ENCODE measurements at regions not wholly inside any gene's neighbourhood (a gene's known extent, or its start where the extent isn't known, plus 50 kb on each side); places are given as distances from the start of the nearest gene placed in this dataset.

DNA sequence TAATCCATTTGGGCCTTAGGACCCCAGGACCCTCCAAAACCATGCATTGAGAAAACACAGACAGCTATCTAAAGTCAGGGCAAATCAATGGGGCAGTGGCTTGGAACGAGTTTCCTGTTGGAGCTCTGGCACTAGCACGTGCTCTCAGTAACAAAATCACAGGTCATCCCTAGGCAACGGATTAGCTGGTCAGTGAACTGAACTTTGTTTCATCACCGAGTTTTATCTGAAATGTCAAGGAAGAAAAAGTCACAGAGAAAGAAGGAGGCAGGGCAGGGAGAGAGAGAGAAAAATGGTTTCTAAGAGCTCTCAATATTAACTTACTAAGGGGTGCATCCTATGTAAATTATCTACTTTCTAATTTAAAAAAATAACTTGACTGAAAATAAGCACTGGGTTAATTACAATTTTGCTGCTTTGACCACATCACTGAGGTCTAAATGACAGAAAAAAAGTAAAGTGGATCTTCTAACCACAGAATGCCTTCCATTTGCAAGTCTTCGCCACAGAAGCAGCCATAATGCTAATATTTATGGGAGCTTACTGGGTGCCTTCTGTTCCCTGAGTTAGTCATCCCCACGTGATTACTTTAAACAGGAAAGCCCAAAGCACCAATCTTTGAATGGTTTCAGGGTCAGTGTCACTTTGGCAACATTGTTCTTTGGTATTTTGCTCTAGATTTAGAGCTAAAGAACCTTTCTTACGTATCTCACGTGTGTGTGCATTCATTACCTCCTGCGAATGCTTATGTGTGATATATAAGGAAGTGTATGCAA lies 503.9 kb downstream of the RASEF start:
- DNase-seq: no peak

DNA sequence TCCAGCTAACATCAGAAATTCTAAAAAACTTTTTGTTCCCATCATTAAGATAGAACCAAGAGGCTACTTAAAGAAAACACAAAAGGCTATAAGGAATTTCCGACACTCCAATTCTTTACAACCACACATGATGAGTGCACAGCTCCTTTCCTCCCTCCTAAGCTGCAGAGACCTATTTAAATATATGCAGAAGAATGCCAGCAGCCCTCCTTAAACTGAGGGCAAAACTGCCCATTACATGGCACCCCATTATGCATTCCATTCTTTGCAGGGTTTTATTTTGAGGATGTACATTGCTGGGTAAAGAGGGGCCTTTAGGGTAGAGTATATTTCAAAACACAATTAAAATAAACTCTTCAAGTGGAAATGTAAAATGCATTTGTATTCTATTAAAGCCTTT lies 502.9 kb downstream of the RASEF start:
- no peak for DNase-seq

DNA sequence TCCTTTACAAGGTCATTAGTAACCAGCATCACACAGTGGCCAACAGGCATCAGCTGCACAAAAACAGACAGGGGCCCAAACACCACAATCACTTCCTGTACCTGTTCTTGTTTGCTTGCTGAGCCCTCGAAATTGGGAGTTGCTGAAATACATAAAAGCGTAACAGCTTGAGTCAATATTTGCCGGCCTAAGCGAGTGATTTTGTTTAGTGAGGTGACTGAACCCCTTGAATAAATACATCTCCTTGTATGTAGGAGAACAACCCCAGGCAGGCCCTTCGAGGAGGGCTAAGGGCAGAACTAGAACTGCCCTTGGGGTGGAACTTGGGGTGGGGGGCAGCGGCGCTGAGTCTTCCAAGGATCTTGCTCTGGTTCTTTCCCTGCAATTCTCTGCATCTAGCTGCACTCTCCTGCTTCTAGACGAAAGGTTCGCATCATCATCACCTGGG lies 502.5 kb downstream of the RASEF start:
- DNase-seq: peak; percentile 42

DNA sequence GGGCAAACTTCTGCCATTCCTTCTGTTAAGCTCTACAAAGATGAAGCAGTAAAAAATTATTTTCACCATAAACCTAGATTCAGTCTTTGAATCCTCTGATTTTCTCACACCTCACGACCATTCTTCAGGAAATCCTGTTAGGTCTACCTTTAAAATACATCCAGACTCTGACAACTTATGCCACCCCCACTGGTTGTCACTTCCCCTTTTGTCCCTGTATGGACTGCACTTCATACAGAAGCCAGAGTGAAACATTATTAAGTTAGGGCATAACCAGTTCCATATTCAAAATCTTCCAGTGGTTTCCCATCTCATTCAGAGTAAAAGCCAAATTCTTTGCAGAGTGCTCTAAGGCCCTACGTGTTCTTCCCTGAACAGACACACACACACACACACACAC lies 499.8 kb downstream of the RASEF start:
- DNase-seq: no peak

DNA sequence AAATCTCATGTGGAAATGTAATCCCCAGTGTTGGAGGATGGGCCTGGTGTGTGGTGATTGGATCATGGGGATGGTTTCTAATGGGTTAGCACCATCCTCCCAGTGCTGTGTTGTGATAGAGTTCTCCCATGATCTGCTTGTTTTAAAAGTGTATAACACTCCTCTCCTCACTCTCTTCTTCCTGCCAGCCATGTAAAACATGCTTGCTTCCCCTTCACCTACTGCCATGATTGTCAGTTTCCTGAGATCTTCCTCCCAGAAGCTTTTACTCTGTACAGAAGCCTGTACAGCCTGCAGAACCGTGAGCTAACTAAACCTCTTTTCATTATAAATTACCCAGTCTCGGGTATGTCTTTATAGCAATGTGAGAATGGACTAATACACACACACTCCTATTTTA lies 499.1 kb downstream of the RASEF start:
- DNase-seq: no peak

GRCh38 chr9:82565188-82565969 lies 497.6 kb downstream of the RASEF start:
- DNase-seq: no peak

- no peak for DNase-seq
Measured at GRCh38 chr9:82567953-82568352, 495.0 kb downstream of the RASEF start.

GRCh38 chr9:82570226-82570625 lies 492.7 kb downstream of the RASEF start:
- no peak for DNase-seq

GRCh38 chr9:82571540-82571939 lies 491.4 kb downstream of the RASEF start:
- DNase-seq: no peak

DNA sequence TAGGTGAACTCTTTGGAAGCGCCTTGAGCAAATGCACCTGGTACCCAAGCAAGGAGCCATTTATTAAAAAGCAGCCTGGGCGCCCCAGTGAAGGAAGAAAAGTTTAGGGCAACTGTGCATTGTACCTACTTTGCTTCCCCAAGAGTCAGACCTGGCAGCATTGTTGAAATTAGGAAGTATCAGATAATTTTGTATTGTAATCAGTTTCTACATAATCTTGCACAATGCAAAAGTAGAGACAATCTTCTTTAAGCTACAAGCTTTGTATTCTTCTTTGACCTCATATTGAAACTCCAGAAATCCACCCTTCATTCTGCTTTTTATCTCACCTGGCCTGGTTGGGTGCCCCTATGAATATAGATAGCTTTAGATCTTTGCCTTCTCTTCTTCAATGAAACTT lies 490.8 kb downstream of the RASEF start:
- no peak for DNase-seq

DNA sequence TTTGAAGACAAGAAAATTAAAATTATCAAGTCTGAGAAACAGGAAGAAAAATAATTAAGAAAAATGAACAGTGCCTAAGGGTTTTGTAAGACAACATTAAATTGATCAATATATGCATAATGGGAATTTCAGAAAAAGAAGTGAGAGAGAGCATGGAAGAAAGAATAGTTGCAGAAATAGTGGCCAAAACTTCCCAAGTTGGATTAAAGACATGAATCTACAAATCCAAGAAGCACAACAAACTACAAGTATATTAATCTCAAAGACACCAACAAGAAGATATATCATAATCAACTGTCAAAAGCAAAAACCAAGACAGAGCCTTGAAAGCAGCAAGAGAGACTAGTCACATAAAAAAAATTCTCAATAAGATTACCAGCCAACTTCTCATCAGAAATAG lies 488.0 kb downstream of the RASEF start:
- DNase-seq: no peak

- DNase-seq: no peak
Measured at GRCh38 chr9:82580921-82581320, 482.0 kb downstream of the RASEF start.

DNA sequence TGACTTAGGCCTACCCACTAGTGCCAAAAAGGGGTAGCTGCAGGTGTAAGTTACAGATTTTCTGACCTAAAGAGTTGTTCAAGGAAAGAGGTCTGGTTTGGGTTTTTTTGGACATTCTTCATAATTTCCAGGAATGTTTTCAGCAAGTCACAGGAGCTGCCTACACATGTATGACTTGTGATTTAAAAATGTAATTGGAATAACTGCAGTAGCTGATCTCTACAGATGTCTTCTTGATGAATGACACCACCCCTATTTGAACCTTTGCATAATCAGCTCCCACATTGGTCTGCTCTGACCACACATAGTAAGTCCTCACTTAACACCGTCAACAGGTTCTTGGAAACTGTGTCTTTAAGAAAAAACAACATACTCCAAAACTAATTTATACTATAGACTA lies 481.4 kb downstream of the RASEF start:
- DNase-seq: no peak

DNA sequence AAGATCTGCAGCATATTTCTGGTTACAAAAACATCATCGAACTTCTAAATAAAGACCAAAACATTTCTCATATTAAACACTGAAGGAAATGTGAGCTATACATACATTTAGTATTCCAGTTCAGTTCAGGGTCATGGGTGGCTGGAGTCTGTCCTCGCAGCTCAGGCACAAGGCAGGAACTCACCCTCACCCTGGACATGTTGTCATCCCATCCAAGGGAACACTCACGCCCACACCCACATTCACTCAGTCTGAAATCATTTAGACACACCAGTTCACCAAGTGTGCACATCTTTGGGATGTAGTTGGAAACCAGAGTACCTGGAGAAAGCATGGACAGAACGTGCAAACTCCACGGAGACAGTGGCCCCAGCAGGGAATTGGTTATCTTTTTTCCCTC lies 481.0 kb downstream of the RASEF start:
- no peak for DNase-seq

DNA sequence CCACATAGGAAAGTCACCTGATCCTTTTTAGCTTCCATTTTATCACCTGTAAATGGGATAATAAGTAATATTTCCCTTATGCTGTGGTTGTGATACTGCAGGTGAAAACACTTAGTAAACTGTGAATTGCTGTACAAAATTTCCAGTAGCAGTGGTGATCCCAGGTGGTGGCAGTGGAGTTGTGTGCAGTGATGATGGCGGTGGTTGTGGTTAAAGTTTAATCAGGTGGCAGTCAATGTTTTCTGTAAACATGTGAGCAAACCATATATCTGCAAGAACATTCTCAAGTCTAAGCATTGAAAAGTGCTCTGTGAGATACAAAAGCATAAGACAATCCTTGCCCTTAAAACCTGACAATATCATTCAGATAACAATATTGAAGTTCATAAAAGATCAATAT lies 480.2 kb downstream of the RASEF start:
- DNase-seq: no peak

DNA sequence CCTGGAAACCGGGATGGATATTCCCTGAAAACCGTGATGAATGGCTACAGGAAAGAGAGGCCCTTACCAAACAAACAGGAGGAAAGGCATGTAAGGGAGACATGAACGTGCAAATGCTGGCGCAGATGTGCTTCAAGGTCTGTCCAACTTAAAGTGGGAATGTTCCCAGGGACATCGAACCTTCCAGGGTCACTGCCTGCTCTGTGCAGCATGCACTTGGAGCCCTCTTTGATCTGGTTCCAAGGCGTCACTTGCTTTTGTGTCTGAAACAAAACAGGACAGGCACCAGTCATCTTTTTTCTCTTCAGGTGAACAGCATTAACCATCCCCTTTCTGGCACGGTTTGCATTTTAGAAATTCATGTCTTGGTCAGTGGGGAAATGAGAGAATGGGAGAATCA lies 479.4 kb downstream of the RASEF start:
- DNase-seq: no peak

DNA sequence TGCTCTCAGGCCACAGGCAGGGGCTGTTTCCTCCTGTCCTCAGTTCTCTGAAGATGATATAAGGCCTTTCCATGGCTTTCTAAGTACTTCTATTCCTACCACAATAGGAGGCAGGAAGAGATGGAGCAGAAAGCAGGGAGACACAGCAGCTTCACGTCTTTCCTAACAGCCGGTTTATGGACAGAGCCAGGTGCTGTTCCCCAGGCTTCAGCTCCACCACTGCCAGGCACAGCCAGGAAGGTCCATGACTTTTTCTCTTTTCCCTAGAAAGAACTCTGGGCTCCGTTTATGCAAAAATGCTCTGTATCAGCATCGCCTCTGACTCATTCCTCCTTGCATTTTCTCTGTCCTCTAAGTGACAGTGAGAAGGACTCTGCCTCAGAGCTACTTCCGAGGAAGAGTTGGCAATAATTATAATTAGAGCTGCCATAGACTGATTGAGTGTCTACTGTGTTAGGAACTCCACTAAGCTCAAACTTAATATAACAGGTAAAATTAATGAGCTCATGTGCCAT lies 478.5 kb downstream of the RASEF start:
- no peak for DNase-seq

DNA sequence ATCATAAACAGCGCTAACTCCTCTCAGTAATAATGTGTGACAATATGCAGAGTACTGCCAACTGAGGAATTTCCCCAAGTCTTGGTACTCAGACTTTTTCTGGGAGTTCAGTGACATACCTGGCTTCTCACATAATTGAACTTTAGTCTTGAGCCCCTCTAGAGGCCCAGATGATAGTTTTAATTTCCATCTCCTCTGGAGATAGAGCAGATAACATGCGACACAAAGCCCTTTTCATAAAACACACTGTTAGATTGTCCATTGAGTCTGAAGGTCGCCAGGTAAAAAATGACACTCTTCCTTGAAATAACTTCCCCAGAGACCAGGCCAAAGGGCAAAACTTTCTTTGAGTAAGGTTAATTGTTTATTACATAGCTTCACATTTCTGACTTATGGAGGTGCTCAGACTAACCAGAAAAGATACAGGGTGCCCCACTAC lies 476.0 kb downstream of the RASEF start:
- DNase-seq: no peak

- DNase-seq: no peak
Measured at GRCh38 chr9:82588301-82589180, 474.4 kb downstream of the RASEF start.

DNA sequence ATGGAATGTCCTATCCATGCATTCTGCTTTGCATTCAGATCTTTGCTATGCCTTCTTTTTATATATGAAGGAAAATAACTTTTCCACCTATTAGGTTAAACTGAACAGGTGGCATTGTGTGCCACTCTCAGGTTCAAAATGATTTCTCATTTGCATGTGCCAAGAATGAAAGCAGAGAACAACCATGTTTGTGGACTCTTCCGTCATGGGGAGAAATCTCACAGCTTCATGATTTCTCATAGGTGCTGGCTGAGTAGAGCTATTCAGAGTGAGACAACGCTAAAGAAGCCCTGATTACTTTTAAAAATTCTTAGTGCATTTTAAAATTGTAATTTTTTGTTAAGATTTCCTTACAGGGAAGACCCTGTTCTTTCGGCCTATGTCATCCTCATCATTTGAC lies 472.1 kb downstream of the RASEF start:
- DNase-seq: no peak

DNA sequence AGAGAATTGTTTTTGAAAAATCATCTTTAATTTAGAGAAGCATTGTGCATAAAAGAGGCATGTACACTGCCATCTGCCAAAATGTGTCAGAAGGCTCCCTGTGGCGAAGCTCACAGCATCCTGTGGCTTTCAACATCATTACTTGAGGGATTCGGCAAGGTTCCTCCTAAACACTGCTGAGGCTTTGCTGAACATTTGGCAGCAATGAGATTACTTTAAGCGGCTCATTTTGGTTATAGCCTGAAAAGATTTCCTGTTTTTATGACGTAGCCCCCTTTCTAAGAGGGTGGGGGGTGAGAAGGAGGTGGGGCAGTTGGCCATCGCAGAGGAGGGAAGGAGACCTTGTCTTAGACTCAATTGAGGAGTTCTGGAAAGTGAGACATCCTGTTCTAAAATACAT lies 469.4 kb downstream of the RASEF start:
- DNase-seq: no peak

DNA sequence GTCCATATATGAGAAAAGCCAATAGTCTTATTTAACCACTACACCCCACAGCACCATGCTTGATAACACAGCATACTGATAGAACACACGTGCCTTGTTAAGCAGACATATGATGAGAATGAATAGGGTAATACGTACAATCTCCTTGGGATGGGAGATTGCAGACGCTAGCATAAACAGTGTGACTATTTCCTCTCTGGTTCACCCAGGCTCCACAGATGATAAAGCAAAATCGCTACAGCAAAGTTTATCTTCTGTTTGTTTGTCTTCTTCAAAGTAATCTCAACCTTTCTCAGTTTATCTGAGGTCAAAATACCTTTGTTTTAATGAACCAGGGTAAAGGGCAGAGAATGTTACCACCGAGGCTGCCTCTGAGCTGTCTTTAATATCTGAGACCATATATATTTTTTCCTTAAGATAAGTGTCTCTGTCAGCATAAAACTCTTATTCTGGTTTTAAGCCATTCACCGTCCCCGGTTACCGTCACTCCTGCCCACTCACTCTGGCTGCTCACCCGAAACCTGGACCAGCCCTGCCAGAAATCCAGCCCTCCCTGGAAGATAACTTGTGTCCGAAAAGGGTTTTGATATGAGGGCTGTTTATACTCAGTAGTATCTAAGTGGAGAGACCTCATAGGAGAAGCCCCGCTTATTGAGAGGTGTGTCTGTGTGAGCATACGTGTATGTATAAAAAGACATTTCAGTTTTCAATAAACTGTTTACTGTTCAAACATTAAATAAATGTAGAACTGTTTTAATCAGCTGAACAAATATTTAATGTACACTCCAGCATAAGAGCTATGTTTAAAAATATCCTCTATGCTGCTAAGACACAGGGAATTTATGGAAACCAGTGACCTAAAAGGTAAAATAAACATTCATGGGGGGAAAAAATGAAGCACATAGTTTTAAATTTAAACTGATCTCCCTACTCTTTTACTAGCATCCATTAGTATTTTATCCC lies 465.4 kb downstream of the RASEF start:
- no peak for DNase-seq
